WTC11 (cell line): ENCODE measurements at regions not wholly inside any gene's neighbourhood (a gene's known extent, or its start where the extent isn't known, plus 50 kb on each side); places are given as distances from the start of the nearest gene placed in this dataset.

Experiments used
- ATAC-seq: fragments of 200-7000 bp; cut with Tn5 transposase; 2 replicates; pipeline ENCODE4 v1.10.0; 2021; ENCODE audit warnings: mild to moderate bottlenecking, moderate library complexity
- CTCF ChIA-PET: fragments of 300-600 bp; sonication (Branson Sonifier 250); formaldehyde crosslinking; loops from one replicate; lab custom pipeline; 2021; ENCODE audit warnings: antibody characterized with exemption; lab: Charles Lee
- POLR2A ChIA-PET: fragments of 350-600 bp; sonication (Branson Sonifier 250); formaldehyde crosslinking; loops from one replicate; lab custom pipeline; 2021; ENCODE audit warnings: antibody characterized with exemption; lab: Charles Lee
- DNase-seq: peaks from one replicate; pipeline ENCODE4 v3.0.0; 2021; ENCODE audit warnings: low spot score
- H3K27ac Mint-ChIP-seq: 2 replicates; pipeline ENCODE4 v1.8.0; 2021; ENCODE audit warnings: mixed read lengths
- H3K27me3 Mint-ChIP-seq: 2 replicates; pipeline ENCODE4 v1.8.0; 2021; ENCODE audit warnings: low read depth, mild to moderate bottlenecking, moderate library complexity, mixed read lengths
- H3K36me3 Mint-ChIP-seq: 2 replicates; pipeline ENCODE4 v1.8.0; 2021; ENCODE audit warnings: mixed read lengths
- H3K4me1 Mint-ChIP-seq: 2 replicates; pipeline ENCODE4 v1.8.0; 2022; ENCODE audit warnings: mixed read lengths
- H3K4me3 Mint-ChIP-seq: 2 replicates; pipeline ENCODE4 v1.8.0; 2021; ENCODE audit warnings: mild to moderate bottlenecking, moderate library complexity, mixed read lengths
- H3K9me3 Mint-ChIP-seq: 2 replicates; pipeline ENCODE4 v1.8.0; 2021; ENCODE audit warnings: mixed read lengths
- ATF3 ChIP-seq: sonication (generic); formaldehyde crosslinking; conservative IDR thresholded peaks from 2 replicates; pipeline ENCODE4 v1.8.1; 2022; ENCODE audit warnings: mild to moderate bottlenecking, missing genetic modification reagents
- ATF6 ChIP-seq: sonication (generic); formaldehyde crosslinking; IDR thresholded peaks from 2 replicates; pipeline ENCODE4 v1.8.1; 2023; ENCODE audit warnings: mild to moderate bottlenecking, missing genetic modification reagents
- CTCF ChIP-seq: fragments of 200-600 bp; IDR thresholded peaks from 2 replicates; pipeline ENCODE4 v1.8.0; 2022; ENCODE audit warnings: antibody characterized with exemption
- E2F4 ChIP-seq: sonication (generic); formaldehyde crosslinking; IDR thresholded peaks from 2 replicates; pipeline ENCODE4 v1.8.1; 2022; ENCODE audit warnings: low read depth, mild to moderate bottlenecking, moderate library complexity, missing genetic modification reagents, borderline replicate concordance
- ELF4 ChIP-seq: sonication (generic); formaldehyde crosslinking; IDR thresholded peaks from 2 replicates; pipeline ENCODE4 v1.8.1; 2022; ENCODE audit warnings: low read depth, mild to moderate bottlenecking, moderate library complexity, missing genetic modification reagents
- FOXP4 ChIP-seq: sonication (generic); formaldehyde crosslinking; IDR thresholded peaks from 2 replicates; pipeline ENCODE4 v1.8.0; 2022; ENCODE audit warnings: mild to moderate bottlenecking, missing genetic modification reagents
- GRHL2 ChIP-seq: fragments of 250-450 bp; sonication (Bioruptor Pico); IDR thresholded peaks from 2 replicates; pipeline ENCODE4 v1.8.0; 2022; ENCODE audit warnings: mild to moderate bottlenecking, moderate library complexity; ENCODE audit not compliant: insufficient replicate concordance, severe bottlenecking
- HMGA2 ChIP-seq: fragments of 250-450 bp; sonication (Bioruptor Pico); IDR thresholded peaks from 2 replicates; pipeline ENCODE4 v1.4.0; 2021; ENCODE audit warnings: mild to moderate bottlenecking, moderate library complexity
- IRF2 ChIP-seq: sonication (generic); formaldehyde crosslinking; IDR thresholded peaks from 2 replicates; pipeline ENCODE4 v1.8.0; 2022; ENCODE audit warnings: low read depth, missing genetic modification reagents, borderline replicate concordance
- KAT7 ChIP-seq: sonication (generic); formaldehyde crosslinking; IDR thresholded peaks from 2 replicates; pipeline ENCODE4 v1.8.1; 2023; ENCODE audit warnings: missing genetic modification reagents, mild to moderate bottlenecking, borderline replicate concordance
- MLX ChIP-seq: sonication (generic); formaldehyde crosslinking; IDR thresholded peaks from 2 replicates; pipeline ENCODE4 v1.8.1; 2023; ENCODE audit warnings: mild to moderate bottlenecking, missing genetic modification reagents, moderate library complexity
- NFE2L1 ChIP-seq: sonication (generic); formaldehyde crosslinking; IDR thresholded peaks from 2 replicates; pipeline ENCODE4 v1.8.1; 2023; ENCODE audit warnings: missing genetic modification reagents
- NFYB ChIP-seq: sonication (generic); formaldehyde crosslinking; conservative IDR thresholded peaks from 2 replicates; pipeline ENCODE4 v1.8.0; 2022; ENCODE audit warnings: low read depth, missing genetic modification reagents
- NR3C1 ChIP-seq: sonication (generic); formaldehyde crosslinking; conservative IDR thresholded peaks from 2 replicates; pipeline ENCODE4 v1.8.1; 2023; ENCODE audit warnings: low read depth, mild to moderate bottlenecking, missing genetic modification reagents
- SP1 ChIP-seq: sonication (generic); formaldehyde crosslinking; conservative IDR thresholded peaks from 2 replicates; pipeline ENCODE4 v1.8.1; 2022; ENCODE audit warnings: missing genetic modification reagents
- STAT6 ChIP-seq: sonication (generic); formaldehyde crosslinking; conservative IDR thresholded peaks from 2 replicates; pipeline ENCODE4 v1.8.1; 2023; ENCODE audit warnings: mild to moderate bottlenecking, low read depth, missing genetic modification reagents, moderate library complexity
- ZBTB43 ChIP-seq: sonication (generic); formaldehyde crosslinking; IDR thresholded peaks from 2 replicates; pipeline ENCODE4 v1.8.1; 2023; ENCODE audit warnings: mild to moderate bottlenecking, missing genetic modification reagents
- ZNF512 ChIP-seq: sonication (generic); formaldehyde crosslinking; IDR thresholded peaks from 2 replicates; pipeline ENCODE4 v1.8.1; 2022; ENCODE audit warnings: missing genetic modification reagents, borderline replicate concordance

GRCh38 chr16:6574146-6574545 lies 758.5 kb upstream of the RBFOX1 start:
- POLR2A ChIA-PET: interaction anchor here (0.7 kb wide), 1 partner anchor 283 kb away, joined by 7 read pairs; no protein-coding TSS in a partner anchor
- Mint-ChIP-seq H3K9me3 (peaks cover 66% of the 10 kb centered on the region), H3K36me3 (peaks cover 62% of the 10 kb centered on the region), H3K4me3 (no peak overlapping the region), H3K27me3 (peaks cover 5% of the 10 kb centered on the region), H3K27ac (no peak overlapping the region), H3K4me1 (no peaks in the 10 kb centered on the region)
- DNase-seq (no peak), ATAC-seq (no peak)
- TF ChIP-seq GRHL2 (CRISPR knock-in tag): no peak
- no peak for TF ChIP-seq IRF2
- TF ChIP-seq MLX (CRISPR knock-in tag): no peak
- TF ChIP-seq STAT6 (CRISPR knock-in tag): no peak
- no peak for TF ChIP-seq E2F4 (CRISPR knock-in tag)
- TF ChIP-seq HMGA2: no peak
- TF ChIP-seq ZNF512 (CRISPR knock-in tag): no peak
- TF ChIP-seq NFE2L1 (CRISPR knock-in tag): no peak
- no peak for TF ChIP-seq NFYB (CRISPR knock-in tag)
- no peak for TF ChIP-seq SP1 (CRISPR knock-in tag)
- no peak for TF ChIP-seq ZBTB43 (CRISPR knock-in tag)
- TF ChIP-seq CTCF: no peak
- no peak for TF ChIP-seq ELF4 (CRISPR knock-in tag)
- TF ChIP-seq ATF3 (CRISPR knock-in tag): no peak
- no peak for TF ChIP-seq ATF6 (CRISPR knock-in tag)
- no peak for TF ChIP-seq FOXP4 (CRISPR knock-in tag)
- TF ChIP-seq KAT7 (CRISPR knock-in tag): no peak
- no peak for TF ChIP-seq NR3C1 (CRISPR knock-in tag)
- CTCF ChIA-PET: no interaction called here
